ENCODE measurements at regions not wholly inside any gene's neighbourhood (a gene's known extent, or its start where the extent isn't known, plus 50 kb on each side); places are given as distances from the start of the nearest gene placed in this dataset.

- TF ChIP-seq POLR2A (IDR thresholded peaks at IDR 0.05; ENCODE audit: low read depth, low read length) (no peak), POLR2AphosphoS5 (IDR thresholded peaks at IDR 0.05; ENCODE audit: low read depth, low read length) (no peak), TAF1 (IDR thresholded peaks at IDR 0.05; ENCODE audit: low read depth, low read length) (no peak), PAX5 (IDR thresholded peaks at IDR 0.05; ENCODE audit: insufficient read depth, low read length, severe bottlenecking) (no peak)
Observed at GRCh38 chr14:106347291-106347778, 821.0 kb downstream of the TMEM121 start.
